Colonic mucosa (tissue), 4 donors: ENCODE measurements at regions not wholly inside any gene's neighbourhood (a gene's known extent, or its start where the extent isn't known, plus 50 kb on each side); places are given as distances from the start of the nearest gene placed in this dataset.

Experiments used
- DNase-seq: peaks from one replicate; pipeline ENCODE4 v3.0.0-alpha.2; 2020
- H3K27ac ChIP-seq: fragments of 200-600 bp; one replicate; pipeline ENCODE4 v1.8.0; 2021
- H3K27me3 ChIP-seq: fragments of 200-600 bp; one replicate; pipeline ENCODE4 v1.8.0; 2021
- H3K36me3 ChIP-seq: fragments of 200-600 bp; one replicate; pipeline ENCODE4 v1.8.0; 2021
- H3K4me1 ChIP-seq: fragments of 200-600 bp; one replicate; pipeline ENCODE4 v1.8.0; 2021; ENCODE audit warnings: mild to moderate bottlenecking
- H3K4me3 ChIP-seq: fragments of 200-600 bp; one replicate; pipeline ENCODE4 v1.8.0; 2021
- H3K9ac ChIP-seq, 2 donors: one replicate each; pipeline ENCODE4 v1.7.0; 2013; ENCODE audit warnings: control low read depth in 2 of 2, low read depth in 2 of 2, low read length in 2 of 2
- H3K9me3 ChIP-seq: fragments of 200-600 bp; one replicate; pipeline ENCODE4 v1.8.0; 2021
- CTCF ChIP-seq: fragments of 200-600 bp; IDR thresholded peaks from one replicate; pipeline ENCODE4 v1.8.0; 2022; ENCODE audit warnings: antibody characterized with exemption, mild to moderate bottlenecking
- intact Hi-C: fragments of 100-400 bp; cut with DNase I; formaldehyde crosslinking; loops from one replicate; pipeline ENCODE4 v1.14.1; 2022
- donor health status: healthy.
- donor health status: DM: no; HTN: no; CAD: no.
- donor health status: DM: no; HTN: no; CAD: no.

- H3K4me1 ChIP-seq, result no peaks in the 10 kb centered on the region
- no peak for TF ChIP-seq CTCF
- no peak for DNase-seq
- intact Hi-C loops, result no loop called here
- no peak overlapping the region for H3K27ac ChIP-seq
- no peak overlapping the region for H3K9ac ChIP-seq
- no peaks in the 10 kb centered on the region for H3K36me3 ChIP-seq
- H3K27me3 ChIP-seq, result no peaks in the 10 kb centered on the region
- no peaks in the 10 kb centered on the region for H3K9me3 ChIP-seq
- H3K4me3 ChIP-seq, result no peak overlapping the region
These were observed 398.0 kb downstream of the MAGEB5 start for GRCh38 chrX:26613956-26614355.

- H3K36me3 ChIP-seq, result no peaks in the 10 kb centered on the region
- TF ChIP-seq CTCF, result no peak
- H3K27me3 ChIP-seq, result no peaks in the 10 kb centered on the region
- no peak overlapping the region for H3K9ac ChIP-seq
- no peaks in the 10 kb centered on the region for H3K9me3 ChIP-seq
- DNase-seq, result no peak
- H3K27ac ChIP-seq, result no peak overlapping the region
- intact Hi-C loops, result no loop called here
- no peak overlapping the region for H3K4me3 ChIP-seq
- no peaks in the 10 kb centered on the region for H3K4me1 ChIP-seq
These were observed 391.0 kb downstream of the MAGEB5 start for GRCh38 chrX:26606971-26607370.

- TF ChIP-seq CTCF, result no peak
- H3K9ac ChIP-seq, result no peak overlapping the region
- intact Hi-C loops, result no loop called here
- H3K27me3 ChIP-seq, result no peaks in the 10 kb centered on the region
- H3K4me1 ChIP-seq, result no peaks in the 10 kb centered on the region
- H3K36me3 ChIP-seq, result no peaks in the 10 kb centered on the region
- no peak for DNase-seq
- H3K27ac ChIP-seq, result no peak overlapping the region
- H3K9me3 ChIP-seq, result no peaks in the 10 kb centered on the region
- no peak overlapping the region for H3K4me3 ChIP-seq
These were observed 382.0 kb downstream of the MAGEB5 start for GRCh38 chrX:26597981-26598380.

GRCh38 chrX:26590849-26591248 is 374.9 kb downstream of the MAGEB5 start:
- H3K4me1 ChIP-seq, result no peaks in the 10 kb centered on the region
- no peak for DNase-seq
- H3K9ac ChIP-seq, result no peak overlapping the region
- no peak overlapping the region for H3K27ac ChIP-seq
- intact Hi-C loops, result no loop called here
- no peaks in the 10 kb centered on the region for H3K36me3 ChIP-seq
- no peaks in the 10 kb centered on the region for H3K9me3 ChIP-seq
- no peaks in the 10 kb centered on the region for H3K27me3 ChIP-seq
- TF ChIP-seq CTCF, result no peak
- no peak overlapping the region for H3K4me3 ChIP-seq

GRCh38 chrX:26586570-26586969 is 370.6 kb downstream of the MAGEB5 start:
- no peak overlapping the region for H3K4me3 ChIP-seq
- no peaks in the 10 kb centered on the region for H3K36me3 ChIP-seq
- no peaks in the 10 kb centered on the region for H3K27me3 ChIP-seq
- H3K9ac ChIP-seq, result no peak overlapping the region
- no peaks in the 10 kb centered on the region for H3K9me3 ChIP-seq
- no peak overlapping the region for H3K27ac ChIP-seq
- intact Hi-C loops, result no loop called here
- no peaks in the 10 kb centered on the region for H3K4me1 ChIP-seq
- no peak for DNase-seq
- TF ChIP-seq CTCF, result no peak

GRCh38 chrX:26581091-26581490 is 365.1 kb downstream of the MAGEB5 start:
- Histone ChIP-seq H3K27ac (no peak overlapping the region), H3K27me3 (no peaks in the 10 kb centered on the region), H3K9ac (no peak overlapping the region), H3K4me3 (no peak overlapping the region), H3K4me1 (no peaks in the 10 kb centered on the region), H3K36me3 (no peaks in the 10 kb centered on the region), H3K9me3 (no peaks in the 10 kb centered on the region)
- intact Hi-C loops, result no loop called here
- no peak for TF ChIP-seq CTCF
- no peak for DNase-seq
